HG02763 (cell line): ENCODE measurements at regions not wholly inside any gene's neighbourhood (a gene's known extent, or its start where the extent isn't known, plus 50 kb on each side); places are given as distances from the start of the nearest gene placed in this dataset.
"Not testable (repeated sequence)": the region's sequence is repeated elsewhere in the genome, so short reads cannot be mapped to it uniquely, and the experiment has no call there.

Experiments used
- ATAC-seq: cut with Tn5 transposase; IDR thresholded peaks from one replicate; pipeline ENCODE4 v1.9.1; 2021; ENCODE audit warnings: mild to moderate bottlenecking, moderate library complexity; ENCODE audit not compliant: unreplicated experiment

- ATAC-seq = no peak
Observed at GRCh38 chr4:162761965-162762364, 404.7 kb downstream of the NAF1 start.

DNA sequence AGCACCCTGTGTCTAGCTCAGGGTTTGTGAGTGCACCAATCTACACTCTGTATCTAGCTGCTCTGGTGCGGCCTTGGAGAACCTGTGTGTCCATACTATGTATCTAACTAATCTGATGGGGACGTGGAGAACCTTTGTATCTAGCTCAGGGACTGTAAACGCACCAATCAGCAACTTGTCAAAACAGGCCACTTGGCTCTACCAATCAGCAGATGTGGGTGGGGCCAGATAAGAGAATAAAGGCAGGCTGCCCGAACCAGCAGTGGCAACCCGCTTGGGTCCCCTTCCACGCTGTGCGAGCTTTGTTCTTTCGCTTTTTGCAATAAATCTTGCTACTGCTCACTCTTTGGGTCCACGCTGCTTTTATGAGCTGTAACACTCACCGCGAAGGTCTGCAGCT is 426.5 kb downstream of the NAF1 start:
- not testable (repeated sequence) for ATAC-seq

DNA sequence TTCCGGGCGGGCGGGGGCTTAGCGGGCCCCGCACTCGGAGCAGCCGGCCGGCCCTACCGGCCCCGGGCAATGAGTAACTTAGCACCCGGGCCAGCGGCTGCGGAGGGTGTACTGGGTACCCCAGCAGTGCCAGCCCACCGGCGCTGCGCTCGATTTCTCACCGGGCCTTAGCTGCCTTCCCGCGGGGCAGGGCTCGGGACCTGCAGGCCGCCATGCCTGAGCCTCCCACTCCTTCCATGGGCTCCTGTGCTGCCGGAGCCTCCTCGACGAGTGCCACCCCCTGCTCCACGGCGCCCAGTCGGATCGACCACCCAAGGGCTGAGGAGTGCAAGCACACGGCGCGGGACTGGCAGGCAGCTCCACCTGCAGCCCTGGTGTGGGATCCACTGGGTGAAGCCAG is 427.1 kb downstream of the NAF1 start:
- not testable (repeated sequence) for ATAC-seq

DNA sequence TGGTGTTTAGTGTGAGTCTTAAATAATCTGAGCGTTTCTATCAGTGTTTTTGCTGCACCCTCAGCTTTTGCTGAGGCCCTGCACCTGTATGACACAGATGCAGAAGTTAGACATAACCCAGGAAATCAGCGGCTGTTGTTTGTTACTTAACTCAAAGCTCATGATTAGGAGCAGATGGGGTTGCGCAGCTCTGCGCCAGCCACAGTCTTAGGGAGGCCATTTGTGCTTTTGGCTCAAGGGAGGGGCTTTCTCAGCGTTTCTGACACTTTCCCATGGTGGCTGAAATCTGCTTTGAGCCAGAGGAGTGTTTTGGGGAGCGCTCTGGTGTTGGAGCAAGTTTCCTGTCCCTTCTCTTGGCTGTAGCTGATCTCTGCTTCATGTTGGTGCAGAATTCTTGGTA is 433.8 kb downstream of the NAF1 start:
- no peak for ATAC-seq

DNA sequence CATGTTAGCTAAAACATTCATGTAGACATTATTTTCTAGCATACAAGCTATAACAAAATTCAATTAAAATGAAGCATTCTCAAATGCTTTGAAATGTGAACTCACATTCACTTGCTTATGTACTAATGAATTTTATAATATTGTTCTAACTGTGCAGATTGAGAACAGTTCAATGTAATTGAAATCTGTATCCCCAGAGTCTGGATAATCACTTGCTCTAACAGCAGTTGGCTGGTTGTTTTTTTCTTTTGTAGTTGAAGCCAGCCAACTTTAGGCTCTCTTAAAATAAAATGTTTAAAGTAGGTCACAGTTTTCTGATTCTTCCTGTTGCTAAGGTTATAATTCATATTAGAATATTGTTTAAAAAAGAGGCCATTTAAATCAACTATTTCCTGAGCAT is 438.9 kb downstream of the NAF1 start:
- no peak for ATAC-seq

DNA sequence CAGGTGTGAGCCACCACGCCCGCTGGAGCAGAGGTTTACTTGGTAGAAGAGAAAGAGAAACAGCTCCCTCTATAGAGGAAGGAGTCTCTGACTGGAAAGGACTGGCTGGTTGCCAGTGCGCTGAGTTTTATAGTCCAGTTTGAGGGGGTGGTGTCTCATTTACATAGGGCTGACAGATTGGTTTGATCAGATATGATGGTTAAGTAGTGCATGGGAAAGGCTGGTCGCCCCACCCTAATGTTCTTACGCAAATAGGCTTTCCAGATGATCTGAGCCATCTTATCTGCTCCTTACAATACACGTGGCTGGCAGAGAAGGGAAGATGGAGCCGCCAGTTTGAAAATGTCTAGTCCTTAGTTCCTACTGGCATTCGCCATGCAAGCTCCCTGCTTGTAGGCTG is 439.5 kb downstream of the NAF1 start:
- no peak for ATAC-seq

GRCh38 chr4:162715401-162715800 is 451.3 kb downstream of the NAF1 start:
- ATAC-seq = no peak

DNA sequence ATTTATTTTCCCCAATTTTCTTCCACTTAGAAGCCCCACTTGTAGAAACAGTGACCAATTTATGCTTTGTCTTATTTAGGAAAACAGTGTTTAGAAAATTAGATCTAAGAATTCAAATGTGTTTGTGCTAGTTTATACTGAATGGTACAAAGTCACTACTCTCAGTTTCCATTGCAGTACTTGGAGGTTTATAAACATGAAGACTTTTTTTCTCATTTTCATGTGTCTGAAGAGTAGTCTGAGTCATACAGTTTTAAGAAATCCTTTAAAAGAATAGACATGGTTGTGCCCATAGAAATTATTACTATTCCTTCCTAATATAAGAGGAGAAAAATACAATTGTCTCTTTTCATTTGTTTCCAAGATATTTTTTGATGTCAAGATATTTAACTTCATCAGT is 458.7 kb downstream of the NAF1 start:
- ATAC-seq = no peak

GRCh38 chr4:162706632-162707031 is 460.1 kb downstream of the NAF1 start:
- no peak for ATAC-seq

- no peak for ATAC-seq
Observed at GRCh38 chr4:162706051-162706450, 460.6 kb downstream of the NAF1 start.

GRCh38 chr4:162705130-162705803 is 461.4 kb downstream of the NAF1 start:
- no peak for ATAC-seq

DNA sequence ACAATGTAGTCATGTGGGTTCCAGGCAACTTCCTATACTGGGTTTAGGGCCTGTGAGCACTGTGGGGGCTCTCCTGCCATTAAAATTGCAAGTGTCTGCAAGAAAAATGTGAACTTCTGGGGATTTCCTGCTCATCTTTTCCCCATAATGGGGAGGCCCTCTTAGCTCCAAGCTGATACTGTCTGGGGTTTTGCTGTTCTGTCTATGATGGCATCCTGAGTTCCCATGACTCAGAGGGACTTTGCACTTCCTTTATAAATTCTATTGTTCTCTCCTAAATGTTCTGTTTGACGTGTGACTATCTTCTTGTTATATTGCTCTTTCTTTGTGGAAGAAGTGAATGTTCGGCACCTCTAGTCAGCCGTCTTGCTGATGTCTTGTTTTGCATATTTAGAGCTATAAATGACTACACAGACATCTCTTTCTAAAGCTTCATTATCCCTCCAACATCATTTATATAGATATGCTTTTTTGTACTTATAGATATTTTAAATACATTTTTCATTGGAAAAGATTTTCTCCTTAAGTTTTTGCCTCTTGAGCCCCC is 465.8 kb downstream of the NAF1 start:
- no peak for ATAC-seq

DNA sequence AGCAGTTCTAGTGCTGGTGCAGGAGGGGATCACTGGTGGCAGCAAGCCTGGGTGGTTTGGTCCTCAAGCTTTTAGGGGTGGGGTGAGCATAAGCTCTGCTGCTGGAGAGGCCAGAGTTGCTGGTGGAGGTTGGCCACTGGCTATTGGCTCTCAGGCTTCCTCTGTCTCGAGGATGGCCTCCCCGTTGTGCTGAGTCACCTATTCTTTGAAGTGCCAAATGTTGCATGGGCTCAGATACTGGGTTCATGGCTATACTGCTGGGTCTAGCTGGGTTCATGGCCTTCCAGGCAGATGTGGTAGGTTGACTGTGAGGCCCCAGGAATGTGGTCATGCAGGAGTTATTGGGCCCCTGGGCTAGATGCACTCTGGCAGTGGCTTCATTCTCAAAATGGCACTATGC is 466.3 kb downstream of the NAF1 start:
- ATAC-seq = no peak

- ATAC-seq = no peak
Observed at GRCh38 chr4:162699629-162700028, 467.1 kb downstream of the NAF1 start.

- ATAC-seq = no peak
Observed at GRCh38 chr4:162685410-162685809, 481.3 kb downstream of the NAF1 start.

GRCh38 chr4:162684998-162685397 is 481.7 kb downstream of the NAF1 start:
- no peak for ATAC-seq

GRCh38 chr4:162684371-162684700 is 482.4 kb downstream of the NAF1 start:
- ATAC-seq = no peak

DNA sequence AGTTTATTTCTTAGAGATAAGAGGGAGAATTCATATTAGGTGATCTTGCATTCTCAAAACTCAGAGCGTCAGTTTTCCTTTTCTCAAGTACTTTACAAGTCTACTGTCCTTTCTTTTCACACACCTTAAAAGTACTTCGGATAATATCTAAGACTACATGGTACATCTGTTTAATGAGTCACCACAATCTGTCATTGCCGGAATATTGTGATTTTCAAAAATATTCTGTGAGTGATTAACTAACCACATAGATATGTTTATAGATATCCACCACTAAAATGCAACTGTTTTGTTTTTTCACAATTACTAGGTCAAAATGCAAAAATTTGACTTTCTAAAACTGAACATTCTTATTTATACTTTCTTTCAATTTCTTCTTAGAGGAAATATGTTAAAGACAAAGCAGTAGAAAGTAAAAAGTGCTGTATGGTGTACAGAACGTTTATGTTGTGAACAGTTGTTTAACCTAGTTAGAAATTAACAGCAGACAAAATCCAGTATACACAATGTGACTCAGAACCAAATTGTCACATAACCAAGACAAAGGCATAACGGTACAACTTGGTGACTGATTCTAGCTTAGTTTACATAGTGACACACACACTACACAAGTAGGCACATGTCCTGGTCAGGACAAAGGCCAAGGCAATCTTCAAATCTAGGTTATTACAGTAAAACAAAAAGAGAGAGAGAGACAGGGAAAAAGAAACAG is 482.9 kb downstream of the NAF1 start:
- ATAC-seq = peak; percentile 85

DNA sequence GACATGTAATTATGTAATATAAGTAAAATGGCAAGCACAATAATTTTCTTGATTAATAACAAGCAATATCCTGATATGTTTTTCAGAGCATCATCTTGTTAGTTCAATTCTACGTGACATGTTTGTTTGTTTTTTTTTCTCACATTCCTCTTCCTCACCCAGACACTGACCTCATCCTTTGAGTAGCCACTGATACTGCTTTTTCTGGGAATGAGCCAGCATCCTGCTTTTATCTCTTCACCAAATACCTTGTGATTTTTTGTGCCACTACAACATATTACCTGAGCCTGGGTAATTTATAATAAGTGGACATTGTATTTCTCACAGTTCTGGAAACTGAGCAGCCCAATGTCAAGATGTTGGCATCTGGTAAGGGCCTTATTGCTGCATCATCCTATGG is 484.0 kb downstream of the NAF1 start:
- ATAC-seq = no peak

DNA sequence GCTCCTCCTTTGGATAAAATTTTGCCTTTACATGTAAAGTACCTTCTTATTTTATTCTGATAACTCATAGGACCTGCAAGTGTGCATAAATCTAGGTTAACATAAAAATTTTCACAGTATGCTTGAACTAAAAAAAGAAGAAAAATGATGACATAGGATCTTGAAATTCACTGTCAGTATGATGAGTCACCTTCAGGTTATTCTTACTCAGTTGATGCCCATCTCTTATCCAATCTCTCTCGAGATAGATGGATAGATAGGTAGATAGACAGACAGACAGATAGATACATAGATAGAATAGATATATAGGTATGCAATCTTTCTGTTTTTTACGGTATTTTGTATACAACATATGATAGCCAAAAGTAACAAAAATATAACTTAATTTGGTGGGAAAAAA is 485.5 kb downstream of the NAF1 start:
- ATAC-seq = no peak

DNA sequence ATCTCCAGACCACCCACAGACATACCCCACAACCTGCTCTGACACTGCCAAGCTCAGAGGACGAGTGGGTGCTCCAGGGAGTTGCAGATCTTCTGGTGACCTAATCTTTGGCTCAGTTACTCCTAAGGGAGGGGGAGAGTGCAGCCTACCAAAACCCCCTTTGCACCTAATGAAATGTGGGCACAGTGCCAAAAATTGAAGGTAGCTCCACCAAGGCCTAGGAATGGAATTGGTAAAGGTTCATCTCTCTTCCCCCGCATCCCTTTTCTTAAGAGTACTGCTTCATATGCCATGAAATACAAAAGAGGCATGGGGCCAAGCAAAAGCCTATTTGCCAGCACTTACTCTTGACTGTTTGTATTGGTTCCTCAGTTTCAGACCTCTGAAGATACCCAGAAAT is 491.0 kb downstream of the NAF1 start:
- ATAC-seq = no peak

- ATAC-seq = no peak
Observed at GRCh38 chr4:162661913-162662312, 498.1 kb upstream of the FSTL5 start.

DNA sequence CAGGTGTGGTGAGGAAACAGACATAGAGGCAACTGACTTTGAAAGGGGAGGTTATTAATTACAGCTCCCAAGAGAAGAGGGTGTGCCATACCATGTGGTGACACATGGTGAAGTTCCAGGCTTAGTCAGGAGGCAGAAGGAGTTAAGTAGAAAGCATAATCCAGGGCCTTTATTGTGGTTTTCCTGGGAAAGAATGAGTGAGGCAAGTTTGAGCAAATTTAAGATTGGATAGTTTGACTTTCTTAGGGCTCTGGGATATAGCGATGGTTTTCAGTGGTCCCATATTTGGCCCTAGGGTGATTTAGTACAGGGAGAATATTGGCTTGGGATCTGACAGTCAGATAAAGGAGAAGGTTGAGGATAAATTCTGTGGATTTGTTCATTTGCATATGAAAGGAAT is 495.9 kb upstream of the FSTL5 start:
- ATAC-seq = no peak
